GM23338 (cell line): ENCODE measurements at regions not wholly inside any gene's neighbourhood (a gene's known extent, or its start where the extent isn't known, plus 50 kb on each side); places are given as distances from the start of the nearest gene placed in this dataset.

Experiments
- ATAC-seq: fragments of 200-7000 bp; cut with Tn5 transposase; 3 replicates; pipeline ENCODE4 v1.9.1; 2020
- DNase-seq: peaks from one replicate; pipeline ENCODE4 v3.0.0-alpha.2; 2015; ENCODE audit warnings: low spot score
- H2AFZ ChIP-seq: fragments of 200-600 bp; sonication (generic); 2 replicates; pipeline ENCODE4 v1.8.0; 2016; ENCODE audit warnings: antibody characterized with exemption, mild to moderate bottlenecking, moderate library complexity
- H3F3A ChIP-seq: fragments of 200-600 bp; sonication (generic); replicated peaks from 2 replicates; pipeline ENCODE4 v1.8.0; 2017; ENCODE audit warnings: antibody characterized with exemption, mixed run types, low read depth
- H3K27ac ChIP-seq: fragments of 200-600 bp; sonication (generic); 2 replicates; pipeline ENCODE4 v1.6.1; 2016; ENCODE audit warnings: low read depth
- H3K27me3 ChIP-seq: fragments of 200-600 bp; sonication (generic); 2 replicates; pipeline ENCODE4 v1.8.0; 2016; ENCODE audit warnings: mild to moderate bottlenecking, mixed run types, moderate library complexity; ENCODE audit not compliant: insufficient read depth
- H3K36me3 ChIP-seq: fragments of 200-600 bp; sonication (generic); 2 replicates; pipeline ENCODE4 v1.8.0; 2016; ENCODE audit warnings: mild to moderate bottlenecking; ENCODE audit not compliant: insufficient read depth
- H3K4me1 ChIP-seq: fragments of 200-600 bp; sonication (generic); 2 replicates; pipeline ENCODE4 v1.8.0; 2016; ENCODE audit warnings: mild to moderate bottlenecking, moderate library complexity; ENCODE audit not compliant: insufficient read depth
- H3K4me2 ChIP-seq: fragments of 200-600 bp; sonication (generic); 2 replicates; pipeline ENCODE4 v1.7.1; 2017; ENCODE audit warnings: mixed run types
- H3K4me3 ChIP-seq: fragments of 200-600 bp; sonication (generic); 2 replicates; pipeline ENCODE4 v1.6.1; 2016; ENCODE audit warnings: mixed run types
- H3K79me2 ChIP-seq: fragments of 200-600 bp; sonication (generic); replicated peaks from 2 replicates; pipeline ENCODE4 v1.8.0; 2017; ENCODE audit warnings: mild to moderate bottlenecking; ENCODE audit not compliant: insufficient read depth
- H3K9me2 ChIP-seq: fragments of 200-600 bp; sonication (generic); 2 replicates; pipeline ENCODE4 v1.8.0; 2017; ENCODE audit not compliant: insufficient read depth
- H4K20me1 ChIP-seq: fragments of 200-600 bp; sonication (generic); replicated peaks from 2 replicates; pipeline ENCODE4 v1.8.0; 2017; ENCODE audit warnings: mild to moderate bottlenecking; ENCODE audit not compliant: insufficient read depth
- H3K27ac Mint-ChIP-seq: 2 replicates; pipeline ENCODE4 v1.8.0; 2020; ENCODE audit warnings: inconsistent platforms, mild to moderate bottlenecking, moderate library complexity, mixed read lengths
- H3K27me3 Mint-ChIP-seq: 3 replicates; pipeline ENCODE4 v1.8.0; 2022; ENCODE audit warnings: low read depth, mild to moderate bottlenecking, moderate library complexity, mixed read lengths, inconsistent platforms; ENCODE audit not compliant: insufficient read depth, poor library complexity
- H3K36me3 Mint-ChIP-seq: 3 replicates; pipeline ENCODE4 v1.8.0; 2021; ENCODE audit warnings: low read depth, mild to moderate bottlenecking, inconsistent platforms, moderate library complexity, mixed read lengths
- H3K4me1 Mint-ChIP-seq: 3 replicates; pipeline ENCODE4 v1.8.0; 2020; ENCODE audit warnings: mild to moderate bottlenecking, inconsistent platforms, mixed read lengths
- H3K4me3 Mint-ChIP-seq: 3 replicates; pipeline ENCODE4 v1.8.0; 2021; ENCODE audit warnings: moderate library complexity, mild to moderate bottlenecking, inconsistent platforms, mixed read lengths
- H3K9me3 Mint-ChIP-seq: 3 replicates; pipeline ENCODE4 v1.8.0; 2020; ENCODE audit warnings: moderate library complexity, mild to moderate bottlenecking, inconsistent platforms, mixed read lengths
- EZH2 ChIP-seq: fragments of 200-600 bp; sonication (generic); IDR thresholded peaks from one replicate; pipeline ENCODE4 v1.8.0; 2017; ENCODE audit warnings: antibody characterized with exemption, mild to moderate bottlenecking, low read depth; ENCODE audit not compliant: unreplicated experiment
- EZH2phosphoT487 ChIP-seq: fragments of 200-600 bp; sonication (generic); IDR thresholded peaks from one replicate; pipeline ENCODE4 v1.8.1; 2018; ENCODE audit warnings: antibody characterized with exemption; ENCODE audit not compliant: unreplicated experiment
- NANOG ChIP-seq: IDR thresholded peaks from 2 replicates; pipeline ENCODE4 v1.6.1; 2016; ENCODE audit warnings: antibody characterized with exemption, borderline replicate concordance
- ZNF331 ChIP-seq: fragments of 250-450 bp; sonication (Bioruptor Pico); IDR thresholded peaks from 2 replicates; pipeline ENCODE4 v1.5.0; 2020; ENCODE audit warnings: low read depth, mild to moderate bottlenecking, moderate library complexity
- TF ChIP-seq, protein P1 (sequence below): fragments of 250-450 bp; sonication (Bioruptor Pico); IDR thresholded peaks from 2 replicates; pipeline ENCODE4 v1.5.0; 2020; ENCODE audit warnings: mild to moderate bottlenecking, moderate library complexity

DNA sequence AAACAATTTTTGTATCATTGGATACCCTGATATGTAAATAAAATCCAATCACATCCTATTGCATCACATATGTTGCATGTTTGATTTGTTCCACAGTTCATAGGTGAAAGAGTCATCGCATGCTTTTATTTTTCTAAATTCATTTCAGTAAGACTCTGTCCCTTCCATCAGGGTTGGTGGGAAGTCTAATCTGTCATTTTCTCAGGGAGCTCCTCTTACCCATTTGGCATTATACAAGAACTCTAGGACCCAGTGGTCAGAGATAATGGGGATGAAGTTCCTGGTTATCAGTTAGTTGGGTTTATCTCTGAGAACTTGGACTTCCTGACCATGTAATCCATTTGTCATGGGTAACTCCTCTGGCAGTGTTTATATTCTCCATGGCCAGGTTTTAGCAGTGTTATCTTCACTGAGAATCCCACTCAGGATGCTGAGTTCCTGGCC is 227.1 kb upstream of the JADE1 start (continued):
- TF ChIP-seq, protein P1, sequence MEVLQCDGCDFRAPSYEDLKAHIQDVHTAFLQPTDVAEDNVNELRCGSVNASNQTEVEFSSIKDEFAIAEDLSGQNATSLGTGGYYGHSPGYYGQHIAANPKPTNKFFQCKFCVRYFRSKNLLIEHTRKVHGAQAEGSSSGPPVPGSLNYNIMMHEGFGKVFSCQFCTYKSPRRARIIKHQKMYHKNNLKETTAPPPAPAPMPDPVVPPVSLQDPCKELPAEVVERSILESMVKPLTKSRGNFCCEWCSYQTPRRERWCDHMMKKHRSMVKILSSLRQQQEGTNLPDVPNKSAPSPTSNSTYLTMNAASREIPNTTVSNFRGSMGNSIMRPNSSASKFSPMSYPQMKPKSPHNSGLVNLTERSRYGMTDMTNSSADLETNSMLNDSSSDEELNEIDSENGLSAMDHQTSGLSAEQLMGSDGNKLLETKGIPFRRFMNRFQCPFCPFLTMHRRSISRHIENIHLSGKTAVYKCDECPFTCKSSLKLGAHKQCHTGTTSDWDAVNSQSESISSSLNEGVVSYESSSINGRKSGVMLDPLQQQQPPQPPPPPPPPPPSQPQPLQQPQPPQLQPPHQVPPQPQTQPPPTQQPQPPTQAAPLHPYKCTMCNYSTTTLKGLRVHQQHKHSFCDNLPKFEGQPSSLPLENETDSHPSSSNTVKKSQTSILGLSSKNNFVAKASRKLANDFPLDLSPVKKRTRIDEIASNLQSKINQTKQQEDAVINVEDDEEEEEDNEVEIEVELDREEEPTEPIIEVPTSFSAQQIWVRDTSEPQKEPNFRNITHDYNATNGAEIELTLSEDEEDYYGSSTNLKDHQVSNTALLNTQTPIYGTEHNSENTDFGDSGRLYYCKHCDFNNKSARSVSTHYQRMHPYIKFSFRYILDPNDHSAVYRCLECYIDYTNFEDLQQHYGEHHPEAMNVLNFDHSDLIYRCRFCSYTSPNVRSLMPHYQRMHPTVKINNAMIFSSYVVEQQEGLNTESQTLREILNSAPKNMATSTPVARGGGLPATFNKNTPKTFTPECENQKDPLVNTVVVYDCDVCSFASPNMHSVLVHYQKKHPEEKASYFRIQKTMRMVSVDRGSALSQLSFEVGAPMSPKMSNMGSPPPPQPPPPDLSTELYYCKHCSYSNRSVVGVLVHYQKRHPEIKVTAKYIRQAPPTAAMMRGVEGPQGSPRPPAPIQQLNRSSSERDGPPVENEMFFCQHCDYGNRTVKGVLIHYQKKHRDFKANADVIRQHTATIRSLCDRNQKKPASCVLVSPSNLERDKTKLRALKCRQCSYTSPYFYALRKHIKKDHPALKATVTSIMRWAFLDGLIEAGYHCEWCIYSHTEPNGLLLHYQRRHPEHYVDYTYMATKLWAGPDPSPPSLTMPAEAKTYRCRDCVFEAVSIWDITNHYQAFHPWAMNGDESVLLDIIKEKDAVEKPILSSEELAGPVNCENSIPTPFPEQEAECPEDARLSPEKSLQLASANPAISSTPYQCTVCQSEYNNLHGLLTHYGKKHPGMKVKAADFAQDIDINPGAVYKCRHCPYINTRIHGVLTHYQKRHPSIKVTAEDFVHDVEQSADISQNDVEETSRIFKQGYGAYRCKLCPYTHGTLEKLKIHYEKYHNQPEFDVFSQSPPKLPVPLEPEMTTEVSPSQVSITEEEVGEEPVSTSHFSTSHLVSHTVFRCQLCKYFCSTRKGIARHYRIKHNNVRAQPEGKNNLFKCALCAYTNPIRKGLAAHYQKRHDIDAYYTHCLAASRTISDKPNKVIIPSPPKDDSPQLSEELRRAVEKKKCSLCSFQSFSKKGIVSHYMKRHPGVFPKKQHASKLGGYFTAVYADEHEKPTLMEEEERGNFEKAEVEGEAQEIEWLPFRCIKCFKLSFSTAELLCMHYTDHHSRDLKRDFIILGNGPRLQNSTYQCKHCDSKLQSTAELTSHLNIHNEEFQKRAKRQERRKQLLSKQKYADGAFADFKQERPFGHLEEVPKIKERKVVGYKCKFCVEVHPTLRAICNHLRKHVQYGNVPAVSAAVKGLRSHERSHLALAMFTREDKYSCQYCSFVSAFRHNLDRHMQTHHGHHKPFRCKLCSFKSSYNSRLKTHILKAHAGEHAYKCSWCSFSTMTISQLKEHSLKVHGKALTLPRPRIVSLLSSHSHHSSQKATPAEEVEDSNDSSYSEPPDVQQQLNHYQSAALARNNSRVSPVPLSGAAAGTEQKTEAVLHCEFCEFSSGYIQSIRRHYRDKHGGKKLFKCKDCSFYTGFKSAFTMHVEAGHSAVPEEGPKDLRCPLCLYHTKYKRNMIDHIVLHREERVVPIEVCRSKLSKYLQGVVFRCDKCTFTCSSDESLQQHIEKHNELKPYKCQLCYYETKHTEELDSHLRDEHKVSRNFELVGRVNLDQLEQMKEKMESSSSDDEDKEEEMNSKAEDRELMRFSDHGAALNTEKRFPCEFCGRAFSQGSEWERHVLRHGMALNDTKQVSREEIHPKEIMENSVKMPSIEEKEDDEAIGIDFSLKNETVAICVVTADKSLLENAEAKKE (CRISPR knock-in tag), result no peak
- TF ChIP-seq NANOG (no peak), ZNF331 (CRISPR knock-in tag) (no peak)

DNA sequence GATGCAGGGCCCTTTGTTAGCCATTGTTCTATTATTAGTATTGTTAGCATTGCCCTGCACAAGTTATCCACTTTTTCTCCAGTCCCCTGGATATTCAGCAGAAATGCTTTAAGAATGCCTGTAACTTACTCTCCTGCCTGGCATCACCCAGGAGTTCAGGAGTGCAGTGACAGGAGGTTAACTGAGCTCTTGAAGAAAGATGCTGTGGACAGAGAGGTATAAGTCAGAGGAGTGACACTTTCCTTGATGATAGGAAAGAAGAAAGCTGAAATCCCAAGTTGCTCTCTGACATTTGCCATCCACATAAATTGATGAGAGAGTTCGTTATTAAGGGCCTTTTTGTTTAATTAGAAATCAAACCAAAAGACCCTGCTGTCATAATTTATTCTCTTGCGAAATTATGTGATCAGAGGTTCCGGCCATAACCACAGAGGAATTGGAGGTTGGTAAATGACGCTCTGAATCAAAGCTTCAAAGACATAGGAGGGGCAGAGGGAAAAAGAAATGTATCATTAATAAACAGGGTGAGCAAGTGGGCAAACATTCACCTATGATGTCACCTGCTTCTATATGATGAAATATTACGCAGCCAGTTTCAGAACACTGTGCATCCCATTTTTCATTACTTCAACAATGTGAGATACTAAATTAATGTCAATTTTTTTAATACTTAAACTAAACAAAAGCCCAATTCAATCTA is 230.2 kb upstream of the JADE1 start:
- Histone ChIP-seq H4K20me1 (no peaks in the 10 kb centered on the region), H3K4me1 (no peaks in the 10 kb centered on the region; the same call in 1 of the 2 replicates), H3K27me3 (no peaks in the 10 kb centered on the region), H3F3A (no peaks in the 10 kb centered on the region), H3K9me2 (peaks cover 9% of the 10 kb centered on the region; the same call in 1 of the 2 replicates), H3K27ac (no peak overlapping the region), H3K4me2 (no peak overlapping the region), H3K79me2 (no peaks in the 10 kb centered on the region), H3K4me3 (no peak overlapping the region), H2AFZ (no peak overlapping the region), H3K36me3 (no peaks in the 10 kb centered on the region)
- ATAC-seq (no peak), DNase-seq (no peak)
- Mint-ChIP-seq H3K27ac (no peak overlapping the region), H3K9me3 (peaks cover 11% of the 10 kb centered on the region), H3K4me1 (peaks cover 15% of the 10 kb centered on the region), H3K4me3 (no peak overlapping the region), H3K27me3 (no peaks in the 10 kb centered on the region), H3K36me3 (peaks cover 17% of the 10 kb centered on the region)
- no peak for TF ChIP-seq NANOG
- TF ChIP-seq EZH2, result no peak
- TF ChIP-seq EZH2phosphoT487, result no peak
- TF ChIP-seq, protein P1 (CRISPR knock-in tag), result no peak
